Gastroesophageal sphincter (tissue), 4 donors: ENCODE measurements at regions not wholly inside any gene's neighbourhood (a gene's known extent, or its start where the extent isn't known, plus 50 kb on each side); places are given as distances from the start of the nearest gene placed in this dataset.

Experiments used
- ATAC-seq: fragments of 150-250 bp; one replicate; pipeline ENCODE4 v1.9.1; 2016; ENCODE audit warnings: mild to moderate bottlenecking, moderate library complexity
- H3K27ac ChIP-seq, 4 donors: fragments of 200-600 bp; sonication (generic) in 3 of 4; 1 replicate in 3 of 4; 2 replicates in 1 of 4; pipeline ENCODE4 v1.5.1; 2016 to 2019
- H3K27me3 ChIP-seq: fragments of 200-600 bp; sonication (generic); one replicate; pipeline ENCODE4 v1.5.1; 2019
- H3K36me3 ChIP-seq, 2 donors: fragments of 200-600 bp; sonication (generic); one replicate each; pipeline ENCODE4 v1.5.1; 2019; ENCODE audit warnings: control low read depth in 1 of 2
- H3K4me1 ChIP-seq, 3 donors: fragments of 200-600 bp; sonication (generic); 1 replicate in 2 of 3; 2 replicates in 1 of 3; pipeline ENCODE4 v1.5.1; 2016 to 2019; ENCODE audit warnings: control low read depth in 2 of 3
- H3K4me3 ChIP-seq, 2 donors: fragments of 200-600 bp; sonication (generic); one replicate each; pipeline ENCODE4 v1.5.1; 2019; ENCODE audit warnings: mild to moderate bottlenecking in 1 of 2, moderate library complexity in 1 of 2
- H3K9me3 ChIP-seq, 3 donors: fragments of 200-600 bp; sonication (generic); one replicate each; pipeline ENCODE4 v1.5.1; 2017 to 2019; ENCODE audit warnings: control low read depth in 2 of 3
- CTCF ChIP-seq, 4 experiments: fragments of 200-600 bp in 2 of 4; fragments of 450-650 bp in 2 of 4; sonication (generic) in 1 of 4; IDR thresholded peaks; one replicate each; pipeline ENCODE4 v1.5.1; 2017 to 2019; ENCODE audit warnings: antibody characterized with exemption in 4 of 4, mild to moderate bottlenecking in 2 of 4, moderate library complexity in 2 of 4
- EP300 ChIP-seq: sonication (generic); formaldehyde crosslinking; IDR thresholded peaks from one replicate; pipeline ENCODE4 v1.6.1; 2017; ENCODE audit warnings: antibody characterized with exemption, mild to moderate bottlenecking
- POLR2A ChIP-seq, 2 donors: fragments of 450-650 bp; IDR thresholded peaks; one replicate each; pipeline ENCODE4 v1.6.1; 2017; ENCODE audit warnings: antibody characterized with exemption in 2 of 2, mild to moderate bottlenecking in 2 of 2, moderate library complexity in 1 of 2
- POLR2AphosphoS5 ChIP-seq: sonication (generic); formaldehyde crosslinking; IDR thresholded peaks from one replicate; pipeline ENCODE4 v1.6.1; 2017; ENCODE audit warnings: antibody characterized with exemption
- WGBS, 2 donors: methylation state at CpG; one replicate each; pipeline ENCODE4 v1.1.5; 2018; ENCODE audit warnings: low coverage in 1 of 2; 5-methylcytosine and 5-hydroxymethylcytosine counted together

GRCh38 chr21:31484219-31484618 is 140.2 kb upstream of the TIAM1 start:
- 0 to 81% methylated on average over 1 to 3 of the region's 5 CpGs for WGBS, 2 donors
- no peak overlapping the region for H3K4me3 ChIP-seq
- ATAC-seq = no peak
- H3K36me3 ChIP-seq = no peaks in the 10 kb centered on the region
- H3K27me3 ChIP-seq = no peaks in the 10 kb centered on the region
- TF ChIP-seq POLR2AphosphoS5 = no peak
- no peak for TF ChIP-seq CTCF (IDR thresholded peaks at IDR 0.05)
- TF ChIP-seq POLR2A (IDR thresholded peaks at IDR 0.05) = no peak
- TF ChIP-seq EP300 = no peak
- no peaks in the 10 kb centered on the region for H3K4me1 ChIP-seq
- peaks cover 0 to 47% (median 0%) of the 10 kb centered on the region in 3 donors for H3K9me3 ChIP-seq
- no peak overlapping the region for H3K27ac ChIP-seq

- no peak overlapping the region for H3K4me3 ChIP-seq
- H3K9me3 ChIP-seq = peaks cover 0 to 47% (median 0%) of the 10 kb centered on the region in 3 donors
- H3K27me3 ChIP-seq = no peaks in the 10 kb centered on the region
- no peaks in the 10 kb centered on the region for H3K36me3 ChIP-seq
- no peak for TF ChIP-seq CTCF (IDR thresholded peaks at IDR 0.05)
- TF ChIP-seq POLR2AphosphoS5 = no peak
- no peak for TF ChIP-seq EP300
- TF ChIP-seq POLR2A (IDR thresholded peaks at IDR 0.05) = no peak
- 36 to 44% methylated on average over 4 of the region's 4 CpGs for WGBS, 2 donors
- H3K4me1 ChIP-seq = no peaks in the 10 kb centered on the region
- no peak overlapping the region for H3K27ac ChIP-seq
- no peak for ATAC-seq
These were observed 139.1 kb upstream of the TIAM1 start for GRCh38 chr21:31483146-31483545.

GRCh38 chr21:31482460-31482859 is 138.4 kb upstream of the TIAM1 start:
- Histone ChIP-seq H3K27ac (no peak overlapping the region), H3K4me1 (no peaks in the 10 kb centered on the region), H3K4me3 (no peak overlapping the region), H3K36me3 (no peaks in the 10 kb centered on the region), H3K9me3 (peaks cover 0 to 47% (median 0%) of the 10 kb centered on the region in 3 donors), H3K27me3 (no peaks in the 10 kb centered on the region)
- ATAC-seq = no peak
- TF ChIP-seq CTCF (IDR thresholded peaks at IDR 0.05) = no peak
- no peak for TF ChIP-seq POLR2A (IDR thresholded peaks at IDR 0.05)
- TF ChIP-seq POLR2AphosphoS5 = no peak
- TF ChIP-seq EP300 = no peak
- WGBS, 2 donors = no CpG with 5 or more reads among the region's 5 CpGs

- ATAC-seq = no peak
- no peaks in the 10 kb centered on the region for H3K36me3 ChIP-seq
These were observed 136.2 kb upstream of the TIAM1 start for GRCh38 chr21:31480228-31480627.

More at GRCh38 chr21:31480228-31480627, 136.2 kb upstream of the TIAM1 start:
- no peaks in the 10 kb centered on the region for H3K27me3 ChIP-seq
- 60 to 70% methylated on average over 1 of the region's 1 CpG for WGBS, 2 donors
- H3K27ac ChIP-seq = no peak overlapping the region
- no peak overlapping the region for H3K4me3 ChIP-seq
- no peak for TF ChIP-seq EP300
- TF ChIP-seq POLR2AphosphoS5 = no peak
- TF ChIP-seq CTCF (IDR thresholded peaks at IDR 0.05) = no peak
- no peak for TF ChIP-seq POLR2A (IDR thresholded peaks at IDR 0.05)
- H3K9me3 ChIP-seq = peaks cover 0 to 32% (median 0%) of the 10 kb centered on the region in 3 donors
- no peaks in the 10 kb centered on the region for H3K4me1 ChIP-seq
